Neural progenitor cell (in vitro differentiated cells): ENCODE measurements at regions not wholly inside any gene's neighbourhood (a gene's known extent, or its start where the extent isn't known, plus 50 kb on each side); places are given as distances from the start of the nearest gene placed in this dataset.

Source experiments
- CTCF ChIP-seq: fragments of 200-600 bp; sonication (generic); IDR thresholded peaks from 2 replicates; pipeline ENCODE4 v1.5.1; 2017; ENCODE audit warnings: antibody characterized with exemption, mild to moderate bottlenecking
- EZH2 ChIP-seq: fragments of 200-600 bp; sonication (generic); IDR thresholded peaks from 2 replicates; pipeline ENCODE4 v1.6.1; 2017; ENCODE audit warnings: antibody characterized with exemption, mild to moderate bottlenecking, moderate library complexity
- EZH2phosphoT487 ChIP-seq: fragments of 200-600 bp; sonication (generic); IDR thresholded peaks from 2 replicates; pipeline ENCODE4 v1.6.1; 2017; ENCODE audit warnings: antibody characterized with exemption

DNA sequence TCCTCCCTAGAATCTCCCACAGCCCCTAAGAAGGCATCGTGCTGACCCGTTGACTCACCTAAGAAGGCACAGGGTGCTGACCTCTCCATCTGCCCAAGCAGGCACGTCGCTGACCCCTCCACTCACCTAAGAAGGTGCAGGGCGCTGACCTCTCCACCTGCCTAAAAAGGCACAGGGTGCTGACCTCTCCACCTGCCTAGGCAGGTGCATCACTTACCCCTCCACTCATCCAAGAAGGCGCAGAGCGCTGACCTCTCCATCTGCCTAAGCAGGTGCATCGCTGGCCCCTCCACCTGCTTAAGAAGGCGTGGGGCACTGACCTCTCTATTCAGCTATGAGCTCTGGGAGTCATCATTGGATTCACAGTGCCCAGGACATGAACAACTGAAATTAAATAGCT lies 54.4 kb upstream of the FCN1 start:
- TF ChIP-seq CTCF (no peak), EZH2 (no peak), EZH2phosphoT487 (no peak)
